OCI-LY1 (cell line): ENCODE measurements at regions not wholly inside any gene's neighbourhood (a gene's known extent, or its start where the extent isn't known, plus 50 kb on each side); places are given as distances from the start of the nearest gene placed in this dataset.

Experiments used
- H2AFZ ChIP-seq: fragments of 200-600 bp; sonication (generic), shearing (Covaris generic); 2 replicates; pipeline ENCODE4 v1.6.0; 2014; ENCODE audit warnings: antibody characterized with exemption, mild to moderate bottlenecking, low read length
- H3F3A ChIP-seq: fragments of 200-600 bp; sonication (generic), shearing (Covaris generic); 2 replicates; pipeline ENCODE4 v1.6.0; 2014; ENCODE audit warnings: mild to moderate bottlenecking, antibody characterized with exemption, low read length, moderate library complexity; ENCODE audit not compliant: insufficient read depth
- H3K27ac ChIP-seq: fragments of 200-600 bp; sonication (generic); 2 replicates; pipeline ENCODE4 v1.5.1; 2014; ENCODE audit warnings: low read length, mixed run types, mild to moderate bottlenecking, low read depth; ENCODE audit not compliant: poor library complexity, severe bottlenecking
- H3K27me3 ChIP-seq: fragments of 200-600 bp; sonication (generic); 2 replicates; pipeline ENCODE4 v1.6.0; 2014; ENCODE audit warnings: antibody characterized with exemption, mild to moderate bottlenecking, low read length, moderate library complexity; ENCODE audit not compliant: insufficient read depth
- H3K36me3 ChIP-seq: fragments of 200-600 bp; sonication (generic); 2 replicates; pipeline ENCODE4 v1.6.1; 2014; ENCODE audit warnings: mild to moderate bottlenecking, antibody characterized with exemption, low read length, moderate library complexity, mixed read lengths; ENCODE audit not compliant: insufficient read depth
- H3K4me1 ChIP-seq: fragments of 200-600 bp; sonication (generic); 2 replicates; pipeline ENCODE4 v1.5.1; 2014; ENCODE audit warnings: mild to moderate bottlenecking, low read length, moderate library complexity; ENCODE audit not compliant: insufficient read depth, severe bottlenecking
- H3K4me2 ChIP-seq: fragments of 200-600 bp; sonication (generic), shearing (Covaris generic); 2 replicates; pipeline ENCODE4 v1.6.1; 2014; ENCODE audit warnings: low read length
- H3K4me3 ChIP-seq: fragments of 200-600 bp; sonication (generic); 2 replicates; pipeline ENCODE4 v1.5.1; 2014; ENCODE audit warnings: low read length, low read depth, mild to moderate bottlenecking, mixed read lengths; ENCODE audit not compliant: poor library complexity, severe bottlenecking
- H3K79me2 ChIP-seq: fragments of 200-600 bp; shearing (Covaris generic); 2 replicates; pipeline ENCODE4 v1.6.1; 2016; ENCODE audit warnings: mixed run types, low read length, mixed read lengths; ENCODE audit not compliant: insufficient read depth
- H3K9ac ChIP-seq: fragments of 200-600 bp; sonication (generic), shearing (Covaris generic); 2 replicates; pipeline ENCODE4 v1.6.1; 2014; ENCODE audit warnings: mild to moderate bottlenecking, low read length, mixed read lengths
- H3K9me2 ChIP-seq: fragments of 200-600 bp; sonication (generic), shearing (Covaris generic); 2 replicates; pipeline ENCODE4 v1.6.1; 2014; ENCODE audit warnings: low read depth, mild to moderate bottlenecking, low read length, mixed read lengths
- H3K9me3 ChIP-seq: fragments of 200-600 bp; shearing (Covaris generic); 2 replicates; pipeline ENCODE4 v1.6.1; 2014; ENCODE audit warnings: low read length, mixed read lengths
- H4K20me1 ChIP-seq: fragments of 200-600 bp; sonication (generic), shearing (Covaris generic); 2 replicates; pipeline ENCODE4 v1.6.0; 2016; ENCODE audit warnings: mild to moderate bottlenecking, low read length; ENCODE audit not compliant: insufficient read depth
- EZH2 ChIP-seq: fragments of 200-600 bp; sonication (generic), shearing (Covaris generic); IDR thresholded peaks from 2 replicates; pipeline ENCODE4 v1.8.0; 2017; ENCODE audit warnings: borderline replicate concordance, mixed run types, mild to moderate bottlenecking, antibody characterized with exemption, low read length, moderate library complexity, mixed read lengths
- TF ChIP-seq, protein P1 (sequence below): fragments of 200-600 bp; sonication (generic), shearing (Covaris generic); IDR thresholded peaks from 2 replicates; pipeline ENCODE4 v1.5.1; 2017; ENCODE audit warnings: mild to moderate bottlenecking, antibody characterized with exemption, low read length, moderate library complexity, mixed read lengths

- H3K9me2 ChIP-seq = no peaks in the 10 kb centered on the region
- no peak for TF ChIP-seq EZH2
- TF ChIP-seq, protein P1, sequence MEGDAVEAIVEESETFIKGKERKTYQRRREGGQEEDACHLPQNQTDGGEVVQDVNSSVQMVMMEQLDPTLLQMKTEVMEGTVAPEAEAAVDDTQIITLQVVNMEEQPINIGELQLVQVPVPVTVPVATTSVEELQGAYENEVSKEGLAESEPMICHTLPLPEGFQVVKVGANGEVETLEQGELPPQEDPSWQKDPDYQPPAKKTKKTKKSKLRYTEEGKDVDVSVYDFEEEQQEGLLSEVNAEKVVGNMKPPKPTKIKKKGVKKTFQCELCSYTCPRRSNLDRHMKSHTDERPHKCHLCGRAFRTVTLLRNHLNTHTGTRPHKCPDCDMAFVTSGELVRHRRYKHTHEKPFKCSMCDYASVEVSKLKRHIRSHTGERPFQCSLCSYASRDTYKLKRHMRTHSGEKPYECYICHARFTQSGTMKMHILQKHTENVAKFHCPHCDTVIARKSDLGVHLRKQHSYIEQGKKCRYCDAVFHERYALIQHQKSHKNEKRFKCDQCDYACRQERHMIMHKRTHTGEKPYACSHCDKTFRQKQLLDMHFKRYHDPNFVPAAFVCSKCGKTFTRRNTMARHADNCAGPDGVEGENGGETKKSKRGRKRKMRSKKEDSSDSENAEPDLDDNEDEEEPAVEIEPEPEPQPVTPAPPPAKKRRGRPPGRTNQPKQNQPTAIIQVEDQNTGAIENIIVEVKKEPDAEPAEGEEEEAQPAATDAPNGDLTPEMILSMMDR = no peak
- H3K9ac ChIP-seq = no peak overlapping the region
- no peak overlapping the region for H3K4me3 ChIP-seq
- H3K36me3 ChIP-seq = no peaks in the 10 kb centered on the region
- H4K20me1 ChIP-seq = no peaks in the 10 kb centered on the region
- no peak overlapping the region for H3K4me2 ChIP-seq
- no peak overlapping the region for H3K27ac ChIP-seq
- no peak overlapping the region for H2AFZ ChIP-seq
- H3K4me1 ChIP-seq = no peaks in the 10 kb centered on the region
- no peaks in the 10 kb centered on the region for H3K79me2 ChIP-seq
- H3F3A ChIP-seq = no peaks in the 10 kb centered on the region
- H3K9me3 ChIP-seq = no peaks in the 10 kb centered on the region
- no peaks in the 10 kb centered on the region for H3K27me3 ChIP-seq
These were observed 379.4 kb downstream of the ZNF521 start for GRCh38 chr18:24972577-24972976.

GRCh38 chr18:24974431-24974830 is 377.5 kb downstream of the ZNF521 start:
- no peaks in the 10 kb centered on the region for H3K27me3 ChIP-seq
- H3K79me2 ChIP-seq = no peaks in the 10 kb centered on the region
- no peak overlapping the region for H3K27ac ChIP-seq
- no peak overlapping the region for H3K4me3 ChIP-seq
- H3K4me1 ChIP-seq = no peaks in the 10 kb centered on the region
- TF ChIP-seq EZH2 = no peak
- TF ChIP-seq, protein P1 = no peak
- no peaks in the 10 kb centered on the region for H3K9me3 ChIP-seq
- no peaks in the 10 kb centered on the region for H3K36me3 ChIP-seq
- no peak overlapping the region for H2AFZ ChIP-seq
- no peaks in the 10 kb centered on the region for H3F3A ChIP-seq
- H3K4me2 ChIP-seq = no peak overlapping the region
- H4K20me1 ChIP-seq = no peaks in the 10 kb centered on the region
- no peaks in the 10 kb centered on the region for H3K9me2 ChIP-seq
- no peak overlapping the region for H3K9ac ChIP-seq

DNA sequence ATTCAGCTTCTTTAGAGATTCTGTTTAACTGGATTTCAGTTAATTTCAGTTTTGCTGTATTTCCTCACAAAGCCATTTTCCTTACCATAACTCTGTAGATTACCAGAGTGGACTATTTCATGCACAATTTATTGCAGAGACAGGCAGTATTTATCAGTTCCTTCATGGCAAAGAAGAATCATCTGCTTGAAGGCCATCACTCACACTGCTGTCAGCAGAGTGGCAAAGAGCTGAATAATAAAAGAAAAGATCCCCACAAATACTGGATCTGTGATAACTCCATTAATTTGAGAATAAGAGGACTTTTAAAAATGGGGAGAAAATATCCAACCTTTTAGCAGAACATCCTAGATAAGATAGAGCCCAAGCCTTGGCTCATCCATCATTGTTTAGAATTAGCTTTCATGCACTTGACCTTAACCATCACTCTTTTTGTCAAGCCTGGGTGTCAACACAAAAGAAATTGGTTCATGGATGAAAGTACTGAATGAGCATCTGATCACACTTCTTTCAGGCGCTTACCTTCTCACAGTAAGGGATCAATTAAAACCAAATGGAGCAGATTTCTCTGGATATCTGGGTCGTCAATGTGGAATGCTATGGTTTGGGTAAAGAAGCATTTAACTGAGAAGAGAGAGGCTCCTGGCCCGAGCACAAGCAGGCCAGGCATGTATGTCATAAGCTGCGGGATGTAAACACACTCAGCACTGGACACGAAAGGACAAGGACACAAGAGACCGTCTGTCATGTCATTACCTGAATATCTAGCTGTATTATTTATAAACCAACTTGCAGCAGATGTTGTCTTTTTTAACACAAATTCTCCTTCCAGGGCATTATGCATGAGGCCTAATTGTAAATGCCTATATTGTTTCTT is 376.2 kb downstream of the ZNF521 start:
- TF ChIP-seq, protein P1 = no peak
- TF ChIP-seq EZH2 = no peak
- H3K27ac ChIP-seq = no peak overlapping the region
- H3K9ac ChIP-seq = no peak overlapping the region

More for the DNA sequence above, 376.2 kb downstream of the ZNF521 start:
- Histone ChIP-seq H2AFZ (no peak overlapping the region), H4K20me1 (no peaks in the 10 kb centered on the region), H3K4me3 (no peak overlapping the region), H3K4me1 (no peaks in the 10 kb centered on the region), H3K9me2 (no peaks in the 10 kb centered on the region), H3K4me2 (no peak overlapping the region), H3F3A (no peaks in the 10 kb centered on the region), H3K27me3 (no peaks in the 10 kb centered on the region), H3K36me3 (no peaks in the 10 kb centered on the region), H3K79me2 (no peaks in the 10 kb centered on the region), H3K9me3 (no peaks in the 10 kb centered on the region)
